Loucy (cell line): ENCODE measurements at regions not wholly inside any gene's neighbourhood (a gene's known extent, or its start where the extent isn't known, plus 50 kb on each side); places are given as distances from the start of the nearest gene placed in this dataset.

ENCODE experiments used
- H2AFZ ChIP-seq: fragments of 200-600 bp; sonication (generic); 2 replicates; pipeline ENCODE4 v1.6.0; 2016; ENCODE audit warnings: antibody characterized with exemption, mild to moderate bottlenecking, low read length, moderate library complexity
- H3F3A ChIP-seq: fragments of 200-600 bp; 2 replicates; pipeline ENCODE4 v1.6.0; 2016; ENCODE audit warnings: antibody characterized with exemption, low read depth, mild to moderate bottlenecking
- H3K27me3 ChIP-seq: fragments of 200-600 bp; sonication (generic); 2 replicates; pipeline ENCODE4 v1.6.1; 2014; ENCODE audit warnings: low read length, mild to moderate bottlenecking; ENCODE audit not compliant: insufficient read depth, poor library complexity, severe bottlenecking
- H3K36me3 ChIP-seq: fragments of 200-600 bp; sonication (generic); 2 replicates; pipeline ENCODE4 v1.6.1; 2016; ENCODE audit warnings: low read length; ENCODE audit not compliant: insufficient read depth
- H3K4me1 ChIP-seq: fragments of 200-600 bp; sonication (generic); 2 replicates; pipeline ENCODE4 v1.5.1; 2014; ENCODE audit warnings: low read length, mild to moderate bottlenecking; ENCODE audit not compliant: insufficient read depth, poor library complexity, severe bottlenecking
- H3K4me2 ChIP-seq: fragments of 200-600 bp; sonication (generic); 2 replicates; pipeline ENCODE4 v1.6.0; 2014; ENCODE audit warnings: antibody characterized with exemption, low read length, low read depth, mild to moderate bottlenecking; ENCODE audit not compliant: poor library complexity, severe bottlenecking
- H3K4me3 ChIP-seq: fragments of 200-600 bp; sonication (generic); 2 replicates; pipeline ENCODE4 v1.5.1; 2014; ENCODE audit warnings: low read length, mild to moderate bottlenecking, mixed read lengths; ENCODE audit not compliant: poor library complexity, severe bottlenecking
- H3K79me2 ChIP-seq: fragments of 200-600 bp; sonication (generic); 2 replicates; pipeline ENCODE4 v1.6.1; 2014; ENCODE audit warnings: low read length; ENCODE audit not compliant: insufficient read depth
- H3K9ac ChIP-seq: fragments of 200-600 bp; sonication (generic); 2 replicates; pipeline ENCODE4 v1.6.0; 2014; ENCODE audit warnings: mild to moderate bottlenecking, low read depth, low read length, moderate library complexity; ENCODE audit not compliant: poor library complexity, severe bottlenecking
- H3K9me2 ChIP-seq: fragments of 200-600 bp; sonication (generic); replicated peaks from 2 replicates; pipeline ENCODE4 v1.6.1; 2016; ENCODE audit warnings: low read depth, low read length, mixed read lengths
- H3K9me3 ChIP-seq: fragments of 200-600 bp; sonication (generic); 2 replicates; pipeline ENCODE4 v1.6.1; 2014; ENCODE audit warnings: mild to moderate bottlenecking, antibody characterized with exemption, low read length, low read depth; ENCODE audit not compliant: insufficient read depth
- H4K20me1 ChIP-seq: fragments of 200-600 bp; sonication (generic); 2 replicates; pipeline ENCODE4 v1.6.0; 2014; ENCODE audit warnings: antibody characterized with exemption, low read length, mild to moderate bottlenecking; ENCODE audit not compliant: insufficient read depth, poor library complexity, severe bottlenecking
- EZH2phosphoT487 ChIP-seq: fragments of 200-600 bp; IDR thresholded peaks from 2 replicates; pipeline ENCODE4 v1.6.1; 2018; ENCODE audit warnings: antibody characterized with exemption, mild to moderate bottlenecking, moderate library complexity, borderline replicate concordance
- TF ChIP-seq, protein P1 (sequence below): fragments of 200-600 bp; sonication (generic); conservative IDR thresholded peaks from 2 replicates; pipeline ENCODE4 v1.5.1; 2014; ENCODE audit warnings: mild to moderate bottlenecking, antibody characterized with exemption, low read length

DNA sequence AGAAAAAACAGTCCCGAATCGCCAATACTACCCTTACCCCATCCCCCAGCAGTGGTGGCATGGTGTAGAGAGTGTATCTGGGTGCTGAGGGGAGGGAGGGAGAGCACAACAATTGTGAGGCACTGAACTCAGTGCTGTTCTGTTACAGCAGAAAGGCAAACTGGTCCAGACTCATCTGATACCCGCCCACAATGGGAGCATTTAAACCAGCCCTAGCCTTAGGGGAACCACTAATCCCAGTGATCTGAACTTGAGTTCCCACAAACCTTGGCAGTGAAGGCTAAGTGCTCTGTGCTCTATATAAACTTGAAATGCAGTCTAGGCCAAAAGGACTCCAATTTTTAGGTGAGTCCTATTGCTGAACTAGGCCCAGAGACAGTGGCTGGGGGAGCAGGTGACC is 666.4 kb upstream of the PTCHD4 start:
- Histone ChIP-seq H3K79me2 (no peaks in the 10 kb centered on the region), H3F3A (no peaks in the 10 kb centered on the region), H3K9me2 (no peaks in the 10 kb centered on the region), H3K36me3 (no peaks in the 10 kb centered on the region), H2AFZ (no peak overlapping the region), H3K4me1 (no peaks in the 10 kb centered on the region), H4K20me1 (no peaks in the 10 kb centered on the region), H3K9ac (no peak overlapping the region), H3K9me3 (no peaks in the 10 kb centered on the region), H3K4me3 (no peak overlapping the region), H3K4me2 (no peak overlapping the region), H3K27me3 (no peaks in the 10 kb centered on the region)
- TF ChIP-seq EZH2phosphoT487, result no peak
- TF ChIP-seq, protein P1, sequence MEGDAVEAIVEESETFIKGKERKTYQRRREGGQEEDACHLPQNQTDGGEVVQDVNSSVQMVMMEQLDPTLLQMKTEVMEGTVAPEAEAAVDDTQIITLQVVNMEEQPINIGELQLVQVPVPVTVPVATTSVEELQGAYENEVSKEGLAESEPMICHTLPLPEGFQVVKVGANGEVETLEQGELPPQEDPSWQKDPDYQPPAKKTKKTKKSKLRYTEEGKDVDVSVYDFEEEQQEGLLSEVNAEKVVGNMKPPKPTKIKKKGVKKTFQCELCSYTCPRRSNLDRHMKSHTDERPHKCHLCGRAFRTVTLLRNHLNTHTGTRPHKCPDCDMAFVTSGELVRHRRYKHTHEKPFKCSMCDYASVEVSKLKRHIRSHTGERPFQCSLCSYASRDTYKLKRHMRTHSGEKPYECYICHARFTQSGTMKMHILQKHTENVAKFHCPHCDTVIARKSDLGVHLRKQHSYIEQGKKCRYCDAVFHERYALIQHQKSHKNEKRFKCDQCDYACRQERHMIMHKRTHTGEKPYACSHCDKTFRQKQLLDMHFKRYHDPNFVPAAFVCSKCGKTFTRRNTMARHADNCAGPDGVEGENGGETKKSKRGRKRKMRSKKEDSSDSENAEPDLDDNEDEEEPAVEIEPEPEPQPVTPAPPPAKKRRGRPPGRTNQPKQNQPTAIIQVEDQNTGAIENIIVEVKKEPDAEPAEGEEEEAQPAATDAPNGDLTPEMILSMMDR, result no peak

DNA sequence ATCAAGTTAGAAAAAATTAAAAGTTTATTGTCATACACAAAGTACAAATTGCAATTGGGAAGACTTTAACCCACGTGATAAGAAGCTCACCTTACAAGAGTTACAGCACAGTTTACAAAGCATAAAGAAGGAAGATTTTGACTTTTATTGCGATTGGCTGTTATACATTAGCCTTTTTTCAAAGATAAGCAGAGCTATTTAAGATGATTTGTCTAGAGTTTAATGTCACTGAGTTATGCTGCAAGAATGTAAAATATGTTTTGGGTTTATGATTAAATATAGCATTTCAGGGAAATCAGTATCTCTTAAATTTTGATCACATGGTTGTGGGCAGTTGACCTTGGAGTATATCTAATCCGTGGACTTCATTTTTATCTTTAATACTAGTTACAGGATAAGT is 664.2 kb upstream of the PTCHD4 start:
- Histone ChIP-seq H3K9me2 (no peaks in the 10 kb centered on the region), H3K79me2 (no peaks in the 10 kb centered on the region), H3K4me3 (no peak overlapping the region), H3K27me3 (no peaks in the 10 kb centered on the region), H2AFZ (no peak overlapping the region), H4K20me1 (no peaks in the 10 kb centered on the region), H3K36me3 (no peaks in the 10 kb centered on the region), H3K9ac (no peak overlapping the region), H3K4me2 (no peak overlapping the region), H3F3A (no peaks in the 10 kb centered on the region), H3K9me3 (no peaks in the 10 kb centered on the region), H3K4me1 (no peaks in the 10 kb centered on the region)
- TF ChIP-seq, protein P1, result no peak
- TF ChIP-seq EZH2phosphoT487, result no peak

DNA sequence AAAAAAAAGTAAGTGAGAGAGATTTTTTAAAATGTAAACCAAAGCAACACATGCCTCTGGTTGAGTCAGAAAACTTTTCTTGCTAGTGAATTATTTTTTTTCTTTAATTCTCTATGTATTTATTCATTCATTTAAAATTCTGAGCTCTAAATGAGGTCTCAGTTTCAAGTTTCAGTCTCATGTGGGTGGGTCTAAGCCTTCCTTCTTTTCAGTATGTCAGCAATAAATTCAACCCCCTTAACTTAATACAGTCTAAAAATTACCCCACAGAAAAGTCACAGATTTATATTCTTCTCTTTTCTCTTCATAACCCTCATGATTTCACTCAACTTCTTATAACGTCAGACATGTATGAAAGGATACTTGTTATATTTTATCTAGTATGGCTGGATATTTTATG is 663.3 kb upstream of the PTCHD4 start:
- H4K20me1 ChIP-seq, result no peaks in the 10 kb centered on the region

More for the DNA sequence above, 663.3 kb upstream of the PTCHD4 start:
- H3K9me2 ChIP-seq, result no peaks in the 10 kb centered on the region
- H3K4me1 ChIP-seq, result no peaks in the 10 kb centered on the region
- no peaks in the 10 kb centered on the region for H3K27me3 ChIP-seq
- no peak for TF ChIP-seq EZH2phosphoT487
- TF ChIP-seq, protein P1, result no peak
- no peak overlapping the region for H2AFZ ChIP-seq
- no peaks in the 10 kb centered on the region for H3K79me2 ChIP-seq
- no peaks in the 10 kb centered on the region for H3F3A ChIP-seq
- H3K9me3 ChIP-seq, result no peaks in the 10 kb centered on the region
- no peak overlapping the region for H3K9ac ChIP-seq
- no peak overlapping the region for H3K4me2 ChIP-seq
- H3K36me3 ChIP-seq, result no peaks in the 10 kb centered on the region
- no peak overlapping the region for H3K4me3 ChIP-seq
